GM12875 (cell line): ENCODE measurements at regions not wholly inside any gene's neighbourhood (a gene's known extent, or its start where the extent isn't known, plus 50 kb on each side); places are given as distances from the start of the nearest gene placed in this dataset.

Experiments used
- H3K4me3 ChIP-seq: one replicate; pipeline ENCODE4 v1.5.1; 2011; ENCODE audit warnings: low read depth, low read length, control low read depth
- CTCF ChIP-seq: IDR thresholded peaks from 2 replicates; pipeline ENCODE4 v1.5.1; 2011; ENCODE audit warnings: low read depth, mild to moderate bottlenecking, control low read depth, inconsistent platforms, low read length, moderate library complexity, borderline replicate concordance; ENCODE audit not compliant: insufficient read depth

DNA sequence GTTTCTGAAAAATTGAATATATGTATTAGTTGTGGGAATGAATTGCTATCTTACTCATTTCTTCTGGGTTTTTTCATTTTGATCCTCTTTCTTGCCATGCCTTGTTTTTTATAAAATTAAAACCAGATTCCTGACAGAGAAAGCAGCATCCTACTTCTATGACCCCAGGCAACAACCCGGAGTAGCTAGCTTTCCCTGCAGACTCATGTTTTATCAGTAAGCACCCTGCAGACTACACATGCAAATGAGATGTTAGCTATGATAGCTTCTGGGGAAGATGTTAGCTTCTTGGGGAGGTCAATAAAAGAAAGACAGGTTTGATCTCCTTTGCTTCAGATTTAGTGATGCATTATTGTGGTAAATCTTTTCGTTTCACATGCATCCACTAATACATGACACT lies 1598.6 kb downstream of the SLITRK5 start:
- no peak for TF ChIP-seq CTCF
- no peak overlapping the region for H3K4me3 ChIP-seq

DNA sequence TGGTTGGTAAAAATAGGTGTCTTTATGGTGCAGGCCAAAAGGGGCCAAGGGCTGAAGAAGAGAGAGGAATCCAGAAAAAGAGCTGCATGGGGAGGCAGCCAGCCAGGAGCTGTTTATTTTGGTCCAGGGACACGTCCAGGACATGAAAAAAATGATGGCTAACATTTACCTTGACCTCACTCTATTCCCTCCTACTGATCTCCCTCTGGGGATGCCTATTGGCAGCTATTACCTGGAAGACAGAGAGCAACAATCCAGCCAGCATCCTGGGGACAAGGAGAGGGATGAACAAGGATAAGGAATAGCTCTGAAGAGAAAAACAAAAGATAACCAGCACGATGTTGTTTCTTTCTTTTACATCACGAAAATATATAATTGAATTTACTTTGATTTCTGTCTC lies 1599.6 kb downstream of the SLITRK5 start:
- no peak for TF ChIP-seq CTCF
- no peak overlapping the region for H3K4me3 ChIP-seq

GRCh38 chr13:89279374-89279773 lies 1608.2 kb downstream of the SLITRK5 start:
- TF ChIP-seq CTCF = no peak
- H3K4me3 ChIP-seq = no peak overlapping the region

- H3K4me3 ChIP-seq = no peak overlapping the region
- TF ChIP-seq CTCF = no peak
Measured at GRCh38 chr13:89281331-89281730, 1610.2 kb downstream of the SLITRK5 start.

DNA sequence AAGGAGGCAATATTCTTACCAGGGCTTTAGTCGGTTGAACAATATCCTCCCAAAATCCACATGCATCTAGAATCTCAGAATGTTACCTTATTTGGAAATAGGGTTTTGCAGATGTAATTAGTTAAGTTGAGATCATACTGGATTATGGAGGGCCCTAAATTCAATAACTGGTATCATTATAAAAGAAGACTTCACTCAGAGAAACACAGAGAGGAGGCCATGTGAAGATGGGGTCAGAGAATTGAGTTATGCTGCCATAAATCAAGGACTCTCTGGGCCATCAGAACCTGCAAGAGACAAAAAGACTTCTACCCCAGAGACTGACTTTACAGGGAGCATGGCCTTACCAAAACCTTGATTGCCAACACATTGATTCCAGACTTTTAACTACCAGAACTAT lies 1611.1 kb downstream of the SLITRK5 start:
- no peak for TF ChIP-seq CTCF
- no peak overlapping the region for H3K4me3 ChIP-seq

- H3K4me3 ChIP-seq = no peak overlapping the region
- no peak for TF ChIP-seq CTCF
Measured at GRCh38 chr13:89287381-89287780, 1616.2 kb downstream of the SLITRK5 start.

DNA sequence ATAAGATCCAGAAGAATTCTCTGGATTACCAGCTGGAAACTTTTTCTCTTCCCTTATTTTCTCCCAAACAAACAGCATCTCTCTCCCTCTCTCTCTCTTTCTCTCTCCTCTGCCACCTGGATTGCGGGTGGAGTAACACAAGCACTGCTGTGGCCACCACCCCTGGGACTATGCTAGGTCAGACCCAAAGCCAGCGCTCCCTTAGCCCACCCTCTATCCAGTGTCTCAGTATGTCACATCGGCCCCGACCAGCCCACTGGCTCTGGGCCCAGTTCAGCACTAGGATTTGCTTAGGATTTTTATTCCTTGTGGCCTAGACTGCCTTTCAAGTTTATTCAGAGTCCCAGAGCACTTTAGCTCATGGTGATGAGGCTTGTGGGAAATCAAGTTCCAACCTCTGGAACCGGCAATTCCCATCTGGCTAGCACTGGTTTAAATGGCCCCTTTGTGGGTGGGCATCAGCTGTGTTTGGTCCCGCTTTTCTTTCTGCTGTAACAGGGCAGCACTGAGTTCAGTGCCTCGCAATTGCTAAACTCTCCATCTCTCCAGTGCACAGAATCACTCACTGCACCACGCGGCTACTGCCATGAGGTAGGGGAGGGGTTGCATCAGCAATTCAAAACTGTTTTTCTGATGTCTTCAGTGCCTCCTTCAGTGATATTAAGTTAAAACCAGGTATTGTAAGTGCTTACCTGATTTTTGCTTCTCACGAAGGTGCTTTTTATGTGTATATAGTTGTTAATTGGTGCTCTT lies 1623.1 kb downstream of the SLITRK5 start:
- H3K4me3 ChIP-seq = no peak overlapping the region
- no peak for TF ChIP-seq CTCF
